Muscle layer of duodenum (tissue), 2 donors: ENCODE measurements at regions not wholly inside any gene's neighbourhood (a gene's known extent, or its start where the extent isn't known, plus 50 kb on each side); places are given as distances from the start of the nearest gene placed in this dataset.

Source experiments
- H3K27ac ChIP-seq: one replicate; pipeline ENCODE4 v1.7.0; 2013; ENCODE audit warnings: mild to moderate bottlenecking, low read length
- H3K27me3 ChIP-seq: one replicate; pipeline ENCODE4 v1.7.0; 2013; ENCODE audit warnings: low read depth, mild to moderate bottlenecking, control low read depth, low read length
- H3K36me3 ChIP-seq, 2 donors: one replicate each; pipeline ENCODE4 v1.7.0; 2013; ENCODE audit warnings: low read length in 2 of 2, control low read depth in 1 of 2, mild to moderate bottlenecking in 1 of 2; ENCODE audit not compliant: insufficient read depth in 2 of 2, control insufficient read depth in 1 of 2
- H3K4me1 ChIP-seq, 2 donors: one replicate each; pipeline ENCODE4 v1.7.0; 2013; ENCODE audit warnings: low read length in 2 of 2, mild to moderate bottlenecking in 2 of 2, control low read depth in 1 of 2, moderate library complexity in 1 of 2; ENCODE audit not compliant: insufficient read depth in 2 of 2, control insufficient read depth in 1 of 2
- H3K4me3 ChIP-seq, 2 donors: one replicate each; pipeline ENCODE4 v1.7.0; 2013; ENCODE audit warnings: low read length in 2 of 2, low read depth in 1 of 2, mild to moderate bottlenecking in 1 of 2
- H3K9me3 ChIP-seq, 2 donors: one replicate each; pipeline ENCODE4 v1.7.0; 2013; ENCODE audit warnings: low read length in 2 of 2, control low read depth in 1 of 2, mild to moderate bottlenecking in 1 of 2; ENCODE audit not compliant: control insufficient read depth in 1 of 2
- donor health status: healthy.

GRCh38 chr20:11267131-11267761 is 593.4 kb upstream of the JAG1 start:
- peaks cover 7 to 13% of the 10 kb centered on the region in 2 donors for H3K4me1 ChIP-seq
- no peaks in the 10 kb centered on the region for H3K27me3 ChIP-seq
- H3K4me3 ChIP-seq = no peak overlapping the region
- no peaks in the 10 kb centered on the region for H3K36me3 ChIP-seq
- H3K27ac ChIP-seq = no peak overlapping the region
- no peaks in the 10 kb centered on the region for H3K9me3 ChIP-seq

GRCh38 chr20:11267762-11268335 is 594.0 kb upstream of the JAG1 start:
- Histone ChIP-seq H3K36me3 (no peaks in the 10 kb centered on the region), H3K4me1 (peaks cover 7 to 13% of the 10 kb centered on the region in 2 donors), H3K4me3 (no peak overlapping the region), H3K27me3 (no peaks in the 10 kb centered on the region), H3K9me3 (no peaks in the 10 kb centered on the region), H3K27ac (no peak overlapping the region)

- Histone ChIP-seq H3K4me1 (peaks cover 7 to 13% of the 10 kb centered on the region in 2 donors), H3K9me3 (no peaks in the 10 kb centered on the region), H3K27ac (no peak overlapping the region)
These were observed 596.8 kb upstream of the JAG1 start for GRCh38 chr20:11270566-11270965.

GRCh38 chr20:11271319-11271718 is 597.5 kb upstream of the JAG1 start:
- Histone ChIP-seq H3K27ac (no peak overlapping the region), H3K36me3 (no peaks in the 10 kb centered on the region)

More at GRCh38 chr20:11270566-11270965, 596.8 kb upstream of the JAG1 start:
- Histone ChIP-seq H3K4me3 (no peak overlapping the region), H3K27me3 (no peaks in the 10 kb centered on the region), H3K36me3 (no peaks in the 10 kb centered on the region)

GRCh38 chr20:11271920-11272594 is 598.3 kb upstream of the JAG1 start:
- Histone ChIP-seq H3K4me3 (no peak overlapping the region), H3K4me1 (peaks cover 7% of the 10 kb centered on the region in 2 donors), H3K27me3 (no peaks in the 10 kb centered on the region), H3K36me3 (no peaks in the 10 kb centered on the region), H3K27ac (no peak overlapping the region), H3K9me3 (no peaks in the 10 kb centered on the region)

More at GRCh38 chr20:11271319-11271718, 597.5 kb upstream of the JAG1 start:
- H3K9me3 ChIP-seq = no peaks in the 10 kb centered on the region
- H3K4me3 ChIP-seq = no peak overlapping the region
- no peaks in the 10 kb centered on the region for H3K27me3 ChIP-seq
- peaks cover 7 to 13% of the 10 kb centered on the region in 2 donors for H3K4me1 ChIP-seq

- Histone ChIP-seq H3K4me3 (no peak overlapping the region), H3K4me1 (no peaks in the 10 kb centered on the region), H3K36me3 (no peaks in the 10 kb centered on the region), H3K9me3 (no peaks in the 10 kb centered on the region), H3K27me3 (no peaks in the 10 kb centered on the region), H3K27ac (no peak overlapping the region)
These were observed 600.4 kb upstream of the JAG1 start for GRCh38 chr20:11274141-11274594.

- Histone ChIP-seq H3K4me1 (no peaks in the 10 kb centered on the region), H3K9me3 (no peaks in the 10 kb centered on the region), H3K36me3 (no peaks in the 10 kb centered on the region), H3K4me3 (no peak overlapping the region), H3K27me3 (no peaks in the 10 kb centered on the region), H3K27ac (no peak overlapping the region)
These were observed 601.9 kb upstream of the JAG1 start for GRCh38 chr20:11275740-11276139.

- no peaks in the 10 kb centered on the region for H3K36me3 ChIP-seq
- no peaks in the 10 kb centered on the region for H3K4me1 ChIP-seq
- H3K9me3 ChIP-seq = no peaks in the 10 kb centered on the region
- H3K4me3 ChIP-seq = no peak overlapping the region
- H3K27me3 ChIP-seq = no peaks in the 10 kb centered on the region
- no peak overlapping the region for H3K27ac ChIP-seq
These were observed 603.4 kb upstream of the JAG1 start for GRCh38 chr20:11277170-11277569.

GRCh38 chr20:11277858-11278257 is 604.1 kb upstream of the JAG1 start:
- Histone ChIP-seq H3K4me3 (no peak overlapping the region), H3K4me1 (no peaks in the 10 kb centered on the region), H3K9me3 (no peaks in the 10 kb centered on the region), H3K36me3 (no peaks in the 10 kb centered on the region), H3K27me3 (no peaks in the 10 kb centered on the region), H3K27ac (no peak overlapping the region)

- H3K4me3 ChIP-seq = no peak overlapping the region
- no peaks in the 10 kb centered on the region for H3K27me3 ChIP-seq
- no peaks in the 10 kb centered on the region for H3K36me3 ChIP-seq
- H3K9me3 ChIP-seq = no peaks in the 10 kb centered on the region
- no peak overlapping the region for H3K27ac ChIP-seq
- no peaks in the 10 kb centered on the region for H3K4me1 ChIP-seq
These were observed 604.7 kb upstream of the JAG1 start for GRCh38 chr20:11278461-11278860.

- Histone ChIP-seq H3K9me3 (no peaks in the 10 kb centered on the region), H3K27me3 (no peaks in the 10 kb centered on the region), H3K36me3 (no peaks in the 10 kb centered on the region), H3K4me3 (no peak overlapping the region), H3K4me1 (no peaks in the 10 kb centered on the region), H3K27ac (no peak overlapping the region)
These were observed 607.4 kb upstream of the JAG1 start for GRCh38 chr20:11281240-11281639.
